ENCODE measurements at regions not wholly inside any gene's neighbourhood (a gene's known extent, or its start where the extent isn't known, plus 50 kb on each side); places are given as distances from the start of the nearest gene placed in this dataset.

GRCh38 chr12:88413646-88414045 lies 166.6 kb downstream of the KITLG start:
- TF ChIP-seq POLR2AphosphoS5 (IDR thresholded peaks at IDR 0.05) (no peak), POLR2A (IDR thresholded peaks at IDR 0.05) (no peak), CTCF (IDR thresholded peaks at IDR 0.05) (no peak)
- H3K9me3 ChIP-seq: no peaks in the 10 kb centered on the region
- no peaks in the 10 kb centered on the region for H3K4me1 ChIP-seq (replicated peaks)
- DNase-seq (ENCODE audit: low spot score): no peak
- H3K36me3 ChIP-seq: no peaks in the 10 kb centered on the region
- 44% methylated on average over 2 of the region's 2 CpGs for WGBS
- H3K27me3 ChIP-seq (replicated peaks; ENCODE audit: insufficient read depth): no peaks in the 10 kb centered on the region
- no peak overlapping the region for H3K4me3 ChIP-seq
- intact Hi-C loops (cut with DNase I): no loop called here
- H3K27ac ChIP-seq: no peak overlapping the region

GRCh38 chr12:88416155-88416554 lies 164.1 kb downstream of the KITLG start:
- Histone ChIP-seq H3K36me3 (no peaks in the 10 kb centered on the region), H3K4me1 (replicated peaks) (no peaks in the 10 kb centered on the region), H3K9me3 (no peaks in the 10 kb centered on the region), H3K27ac (no peak overlapping the region), H3K27me3 (replicated peaks; ENCODE audit: insufficient read depth) (no peaks in the 10 kb centered on the region), H3K4me3 (no peak overlapping the region)
- no peak for TF ChIP-seq POLR2A (IDR thresholded peaks at IDR 0.05)
- no peak for TF ChIP-seq POLR2AphosphoS5 (IDR thresholded peaks at IDR 0.05)
- TF ChIP-seq CTCF (IDR thresholded peaks at IDR 0.05): no peak
- whole genome bisulfite sequencing: 90% methylated on average over 2 of the region's 2 CpGs
- intact Hi-C loops (cut with DNase I): no loop called here
- no peak for DNase-seq (ENCODE audit: low spot score)

- H3K9me3 ChIP-seq: no peaks in the 10 kb centered on the region
Observed at GRCh38 chr12:88416786-88417185, 163.5 kb downstream of the KITLG start.

GRCh38 chr12:88417531-88417930 lies 162.7 kb downstream of the KITLG start:
- 49% methylated on average over 5 of the region's 5 CpGs for WGBS
- intact Hi-C loops (cut with DNase I): no loop called here
- TF ChIP-seq CTCF (IDR thresholded peaks at IDR 0.05) (no peak), POLR2AphosphoS5 (IDR thresholded peaks at IDR 0.05) (peak; percentile 65), POLR2A (IDR thresholded peaks at IDR 0.05) (no peak)
- H3K27me3 ChIP-seq (replicated peaks; ENCODE audit: insufficient read depth): no peaks in the 10 kb centered on the region
- no peaks in the 10 kb centered on the region for H3K36me3 ChIP-seq
- H3K9me3 ChIP-seq: no peaks in the 10 kb centered on the region
- no peak overlapping the region for H3K4me3 ChIP-seq
- no peak overlapping the region for H3K27ac ChIP-seq
- H3K4me1 ChIP-seq (replicated peaks): no peaks in the 10 kb centered on the region
- DNase-seq (ENCODE audit: low spot score): peak; percentile 9

More at GRCh38 chr12:88416786-88417185, 163.5 kb downstream of the KITLG start:
- H3K4me3 ChIP-seq: no peak overlapping the region
- H3K27ac ChIP-seq: no peak overlapping the region
- TF ChIP-seq CTCF (IDR thresholded peaks at IDR 0.05) (no peak), POLR2AphosphoS5 (IDR thresholded peaks at IDR 0.05) (no peak), POLR2A (IDR thresholded peaks at IDR 0.05) (no peak)
- H3K4me1 ChIP-seq (replicated peaks): no peaks in the 10 kb centered on the region
- WGBS: 83% methylated on average over 2 of the region's 2 CpGs
- intact Hi-C loops (cut with DNase I): no loop called here
- no peaks in the 10 kb centered on the region for H3K36me3 ChIP-seq
- DNase-seq (ENCODE audit: low spot score): no peak
- no peaks in the 10 kb centered on the region for H3K27me3 ChIP-seq (replicated peaks; ENCODE audit: insufficient read depth)

GRCh38 chr12:88418856-88419497 lies 161.3 kb downstream of the KITLG start:
- no peak for TF ChIP-seq POLR2AphosphoS5 (IDR thresholded peaks at IDR 0.05)
- TF ChIP-seq CTCF (IDR thresholded peaks at IDR 0.05): no peak
- TF ChIP-seq POLR2A (IDR thresholded peaks at IDR 0.05): no peak
- Histone ChIP-seq H3K27ac (no peak overlapping the region), H3K36me3 (no peaks in the 10 kb centered on the region), H3K27me3 (replicated peaks; ENCODE audit: insufficient read depth) (no peaks in the 10 kb centered on the region), H3K9me3 (no peaks in the 10 kb centered on the region), H3K4me1 (replicated peaks) (no peaks in the 10 kb centered on the region), H3K4me3 (no peak overlapping the region)
- 83% methylated on average over 8 of the region's 8 CpGs for WGBS
- DNase-seq (ENCODE audit: low spot score): no peak
- intact Hi-C loops (cut with DNase I): no loop called here
